ENCODE measurements at regions not wholly inside any gene's neighbourhood (a gene's known extent, or its start where the extent isn't known, plus 50 kb on each side); places are given as distances from the start of the nearest gene placed in this dataset.

GRCh38 chr16:74201576-74201975 lies 95.0 kb upstream of the PSMD7 start:
- TF ChIP-seq, protein P1, sequence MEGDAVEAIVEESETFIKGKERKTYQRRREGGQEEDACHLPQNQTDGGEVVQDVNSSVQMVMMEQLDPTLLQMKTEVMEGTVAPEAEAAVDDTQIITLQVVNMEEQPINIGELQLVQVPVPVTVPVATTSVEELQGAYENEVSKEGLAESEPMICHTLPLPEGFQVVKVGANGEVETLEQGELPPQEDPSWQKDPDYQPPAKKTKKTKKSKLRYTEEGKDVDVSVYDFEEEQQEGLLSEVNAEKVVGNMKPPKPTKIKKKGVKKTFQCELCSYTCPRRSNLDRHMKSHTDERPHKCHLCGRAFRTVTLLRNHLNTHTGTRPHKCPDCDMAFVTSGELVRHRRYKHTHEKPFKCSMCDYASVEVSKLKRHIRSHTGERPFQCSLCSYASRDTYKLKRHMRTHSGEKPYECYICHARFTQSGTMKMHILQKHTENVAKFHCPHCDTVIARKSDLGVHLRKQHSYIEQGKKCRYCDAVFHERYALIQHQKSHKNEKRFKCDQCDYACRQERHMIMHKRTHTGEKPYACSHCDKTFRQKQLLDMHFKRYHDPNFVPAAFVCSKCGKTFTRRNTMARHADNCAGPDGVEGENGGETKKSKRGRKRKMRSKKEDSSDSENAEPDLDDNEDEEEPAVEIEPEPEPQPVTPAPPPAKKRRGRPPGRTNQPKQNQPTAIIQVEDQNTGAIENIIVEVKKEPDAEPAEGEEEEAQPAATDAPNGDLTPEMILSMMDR (IDR thresholded peaks at IDR 0.05): no peak
- TF ChIP-seq POLR2AphosphoS5 (IDR thresholded peaks at IDR 0.05; ENCODE audit: low read depth, low read length): no peak
- no peak for TF ChIP-seq REST (IDR thresholded peaks at IDR 0.05; ENCODE audit: insufficient read depth in 1 of 2, low read depth in 2 of 2, low read length in 1 of 2)

Data from Panc1 (cell line).